Activated CD8-positive, alpha-beta T cell treated with anti-CD3 and anti-CD28 coated beads for 36 hours (primary cell): ENCODE measurements at regions not wholly inside any gene's neighbourhood (a gene's known extent, or its start where the extent isn't known, plus 50 kb on each side); places are given as distances from the start of the nearest gene placed in this dataset.

Experiments used
- ATAC-seq: fragments of 200-7000 bp; cut with Tn5 transposase; one replicate; pipeline ENCODE4 v1.10.0; 2021; ENCODE audit warnings: mild to moderate bottlenecking, moderate library complexity
- CTCF ChIA-PET: fragments of 350-600 bp; sonication (Branson Sonifier 250); formaldehyde crosslinking; loops from one replicate; lab custom pipeline; 2021; ENCODE audit warnings: antibody characterized with exemption; lab: Charles Lee
- POLR2A ChIA-PET: fragments of 350-600 bp; sonication (Branson Sonifier 250); formaldehyde crosslinking; loops from one replicate; lab custom pipeline; 2021; ENCODE audit warnings: antibody characterized with exemption; lab: Charles Lee
- DNase-seq: peaks from one replicate; pipeline ENCODE4 v3.0.0-alpha.2; 2020
- H3K27ac Mint-ChIP-seq: one replicate; pipeline ENCODE4 v1.8.0; 2021; ENCODE audit warnings: mild to moderate bottlenecking, mixed read lengths
- H3K27me3 Mint-ChIP-seq: one replicate; pipeline ENCODE4 v1.8.0; 2021; ENCODE audit warnings: mixed read lengths
- H3K36me3 Mint-ChIP-seq: one replicate; pipeline ENCODE4 v1.8.0; 2021; ENCODE audit warnings: low read depth, mixed read lengths
- H3K4me1 Mint-ChIP-seq: one replicate; pipeline ENCODE4 v1.8.0; 2021; ENCODE audit warnings: low read depth, mixed read lengths
- H3K4me3 Mint-ChIP-seq: one replicate; pipeline ENCODE4 v1.8.0; 2021; ENCODE audit warnings: mild to moderate bottlenecking, moderate library complexity, mixed read lengths
- H3K9me3 Mint-ChIP-seq: one replicate; pipeline ENCODE4 v1.8.0; 2021; ENCODE audit warnings: mixed read lengths
- CTCF ChIP-seq: fragments of 200-600 bp; IDR thresholded peaks from one replicate; pipeline ENCODE4 v1.8.0; 2022; ENCODE audit warnings: antibody characterized with exemption, mild to moderate bottlenecking
- intact Hi-C: fragments of 100-400 bp; cut with micrococcal nuclease; formaldehyde crosslinking; loops from one replicate; pipeline ENCODE4 v1.10.0; 2022

DNA sequence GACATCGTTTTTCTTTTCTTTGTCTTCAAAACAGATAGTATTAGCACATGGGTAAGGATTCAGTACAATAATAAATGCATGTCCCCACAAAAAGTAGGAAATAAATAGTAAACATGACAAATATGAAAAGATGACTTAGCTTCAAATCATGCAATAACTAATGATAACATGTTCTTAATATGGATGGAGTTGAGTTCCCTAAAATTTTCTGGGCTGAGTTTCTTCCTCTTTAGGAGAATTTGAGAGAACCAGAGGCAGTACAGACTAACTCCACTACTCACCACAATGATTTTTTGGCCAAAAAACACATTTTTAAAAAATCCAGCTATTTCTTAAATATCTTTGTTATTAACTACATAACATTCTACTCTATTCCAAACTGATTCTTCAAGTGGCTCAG is 432.3 kb upstream of the HS3ST1 start:
- Mint-ChIP-seq H3K27me3 (no peaks in the 10 kb centered on the region), H3K4me3 (no peak overlapping the region), H3K4me1 (no peaks in the 10 kb centered on the region), H3K27ac (no peak overlapping the region), H3K9me3 (no peaks in the 10 kb centered on the region), H3K36me3 (no peaks in the 10 kb centered on the region)
- TF ChIP-seq CTCF: no peak
- ATAC-seq (no peak), DNase-seq (no peak)
- ChIA-PET CTCF (no interaction called here), POLR2A (no interaction called here)
- intact Hi-C loops: no loop called here

GRCh38 chr4:11857881-11858280 is 429.2 kb upstream of the HS3ST1 start:
- DNase-seq (no peak), ATAC-seq (no peak)
- Mint-ChIP-seq H3K36me3 (no peaks in the 10 kb centered on the region), H3K27me3 (no peaks in the 10 kb centered on the region), H3K27ac (no peak overlapping the region), H3K9me3 (no peaks in the 10 kb centered on the region), H3K4me3 (no peak overlapping the region), H3K4me1 (no peaks in the 10 kb centered on the region)
- ChIA-PET CTCF (no interaction called here), POLR2A (no interaction called here)
- TF ChIP-seq CTCF: no peak
- intact Hi-C loops: no loop called here

DNA sequence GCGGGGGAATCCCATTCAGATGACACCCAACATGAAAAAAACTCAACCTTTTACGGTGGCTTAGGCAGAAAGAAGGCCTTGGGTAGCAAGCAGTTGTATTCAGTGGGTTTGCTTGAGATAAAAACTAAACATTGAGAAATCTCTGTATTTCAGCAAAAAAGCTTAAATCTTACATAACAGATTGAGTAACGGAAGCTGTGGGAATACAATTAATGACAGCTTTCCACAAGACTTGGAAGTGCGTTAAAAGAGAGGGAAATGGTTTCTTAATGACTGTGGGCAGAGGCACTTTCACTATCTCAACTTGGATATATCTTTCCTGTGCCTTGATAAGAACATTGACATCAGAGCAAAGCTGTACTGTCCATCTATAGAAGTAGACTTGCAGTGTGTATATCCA is 418.5 kb upstream of the HS3ST1 start:
- Mint-ChIP-seq H3K27me3 (peaks cover 2% of the 10 kb centered on the region), H3K27ac (no peak overlapping the region), H3K4me3 (no peak overlapping the region), H3K4me1 (no peaks in the 10 kb centered on the region), H3K9me3 (no peaks in the 10 kb centered on the region), H3K36me3 (no peaks in the 10 kb centered on the region)
- ChIA-PET CTCF (no interaction called here), POLR2A (no interaction called here)
- DNase-seq: no peak
- intact Hi-C loops: no loop called here
- TF ChIP-seq CTCF: no peak
- no peak for ATAC-seq

DNA sequence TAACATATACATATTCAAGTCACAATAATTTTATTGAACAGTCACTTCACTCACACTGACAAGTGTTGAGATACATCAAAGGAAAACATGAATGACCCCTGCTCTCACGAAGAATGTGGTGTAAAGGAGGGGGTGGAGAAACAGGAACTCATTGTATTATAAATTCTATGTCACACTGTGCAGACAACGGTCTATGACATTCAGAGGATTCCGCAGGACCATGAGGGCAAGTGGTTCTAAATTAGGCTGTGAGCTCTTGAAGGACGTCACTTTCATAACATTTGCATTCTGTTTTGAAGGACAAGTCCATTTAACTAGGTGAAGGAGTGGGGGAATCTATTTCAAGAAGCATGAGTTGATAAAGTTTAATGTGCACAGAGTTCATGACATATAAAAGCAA is 415.2 kb upstream of the HS3ST1 start:
- H3K27ac Mint-ChIP-seq: no peak overlapping the region
- no peaks in the 10 kb centered on the region for H3K4me1 Mint-ChIP-seq
- ChIA-PET CTCF (no interaction called here), POLR2A (no interaction called here)
- no peak for TF ChIP-seq CTCF
- intact Hi-C loops: no loop called here
- no peaks in the 10 kb centered on the region for H3K9me3 Mint-ChIP-seq
- peaks cover 2% of the 10 kb centered on the region for H3K27me3 Mint-ChIP-seq
- no peaks in the 10 kb centered on the region for H3K36me3 Mint-ChIP-seq
- H3K4me3 Mint-ChIP-seq: no peak overlapping the region
- ATAC-seq (no peak), DNase-seq (no peak)

DNA sequence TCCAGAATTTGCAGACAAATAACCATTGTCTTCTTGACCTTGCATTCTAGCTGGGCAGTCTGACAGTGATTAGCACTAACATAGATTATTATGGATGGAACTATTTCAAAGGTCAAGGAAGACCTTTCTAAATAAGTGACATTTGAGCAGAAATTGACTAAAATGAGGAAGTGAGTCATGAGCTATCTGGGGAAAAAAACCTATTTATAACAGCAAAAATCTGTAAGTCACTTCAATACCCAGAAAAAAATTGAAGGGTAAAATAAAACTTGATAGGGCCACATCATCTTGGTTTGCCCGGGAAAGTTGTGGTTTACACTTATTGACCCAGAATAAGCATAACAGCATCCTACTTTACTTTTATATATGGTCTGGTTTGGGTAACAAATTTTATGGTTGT is 414.6 kb upstream of the HS3ST1 start:
- Mint-ChIP-seq H3K4me3 (no peak overlapping the region), H3K36me3 (no peaks in the 10 kb centered on the region), H3K27me3 (peaks cover 2% of the 10 kb centered on the region), H3K9me3 (no peaks in the 10 kb centered on the region), H3K4me1 (no peaks in the 10 kb centered on the region), H3K27ac (no peak overlapping the region)
- TF ChIP-seq CTCF: no peak
- DNase-seq (no peak), ATAC-seq (no peak)
- ChIA-PET CTCF (no interaction called here), POLR2A (no interaction called here)
- intact Hi-C loops: no loop called here
